Endodermal cell (in vitro differentiated cells): ENCODE measurements at regions not wholly inside any gene's neighbourhood (a gene's known extent, or its start where the extent isn't known, plus 50 kb on each side); places are given as distances from the start of the nearest gene placed in this dataset.

Experiments used
- DNase-seq: peaks from one replicate; pipeline ENCODE4 v3.0.0-alpha.2; 2017
- H3K27ac ChIP-seq: 2 replicates; pipeline ENCODE4 v1.5.1; 2013; ENCODE audit warnings: mild to moderate bottlenecking, low read depth, low read length, moderate library complexity
- H3K27me3 ChIP-seq: 2 replicates; pipeline ENCODE4 v1.6.1; 2013; ENCODE audit warnings: mild to moderate bottlenecking, low read length, moderate library complexity; ENCODE audit not compliant: insufficient read depth, control insufficient read depth, poor library complexity, severe bottlenecking
- H3K36me3 ChIP-seq: 2 replicates; pipeline ENCODE4 v1.7.0; 2013; ENCODE audit warnings: mild to moderate bottlenecking, low read length, moderate library complexity; ENCODE audit not compliant: control insufficient read depth, insufficient read depth
- H3K4me1 ChIP-seq: one replicate; pipeline ENCODE4 v1.7.0; 2013; ENCODE audit warnings: low read length; ENCODE audit not compliant: control insufficient read depth, insufficient read depth
- H3K4me3 ChIP-seq: 2 replicates; pipeline ENCODE4 v1.5.1; 2013; ENCODE audit warnings: mild to moderate bottlenecking, low read length, moderate library complexity
- H3K9ac ChIP-seq: 2 replicates; pipeline ENCODE4 v1.6.1; 2013; ENCODE audit warnings: mild to moderate bottlenecking, low read length, moderate library complexity; ENCODE audit not compliant: poor library complexity, severe bottlenecking; ENCODE audit errors: extremely low read depth
- H3K9me3 ChIP-seq: 2 replicates; pipeline ENCODE4 v1.6.1; 2013; ENCODE audit warnings: mild to moderate bottlenecking, low read length, moderate library complexity; ENCODE audit not compliant: control insufficient read depth
- H3K27ac Mint-ChIP-seq: 2 replicates; pipeline ENCODE4 v1.8.0; 2020; ENCODE audit warnings: mixed read lengths
- H3K27me3 Mint-ChIP-seq: 2 replicates; pipeline ENCODE4 v1.8.0; 2021; ENCODE audit warnings: mild to moderate bottlenecking, mixed read lengths; ENCODE audit not compliant: insufficient read depth
- H3K36me3 Mint-ChIP-seq: 2 replicates; pipeline ENCODE4 v1.8.0; 2020; ENCODE audit warnings: low read depth, mixed read lengths
- H3K4me1 Mint-ChIP-seq: 2 replicates; pipeline ENCODE4 v1.8.0; 2020; ENCODE audit warnings: mixed read lengths
- H3K4me3 Mint-ChIP-seq: 2 replicates; pipeline ENCODE4 v1.8.0; 2020; ENCODE audit warnings: mild to moderate bottlenecking, moderate library complexity, mixed read lengths
- H3K9me3 Mint-ChIP-seq: 2 replicates; pipeline ENCODE4 v1.8.0; 2020; ENCODE audit warnings: mild to moderate bottlenecking, mixed read lengths
- WGBS, 2 experiments: methylation state at CpG; one replicate each; pipeline versions ENCODE4 v1.1.5 to v1.1.7; 2013; ENCODE audit warnings: missing lambda C conversion rate in 2 of 2, mixed read lengths in 1 of 2; ENCODE audit not compliant: insufficient coverage in 1 of 2, insufficient read length in 1 of 2; 5-methylcytosine and 5-hydroxymethylcytosine counted together
- TF ChIP-seq, protein P1 (sequence below): fragments of 200-600 bp; sonication (generic); conservative IDR thresholded peaks from 2 replicates; pipeline ENCODE4 v1.5.0; 2021; ENCODE audit warnings: antibody characterized with exemption, mild to moderate bottlenecking

DNA sequence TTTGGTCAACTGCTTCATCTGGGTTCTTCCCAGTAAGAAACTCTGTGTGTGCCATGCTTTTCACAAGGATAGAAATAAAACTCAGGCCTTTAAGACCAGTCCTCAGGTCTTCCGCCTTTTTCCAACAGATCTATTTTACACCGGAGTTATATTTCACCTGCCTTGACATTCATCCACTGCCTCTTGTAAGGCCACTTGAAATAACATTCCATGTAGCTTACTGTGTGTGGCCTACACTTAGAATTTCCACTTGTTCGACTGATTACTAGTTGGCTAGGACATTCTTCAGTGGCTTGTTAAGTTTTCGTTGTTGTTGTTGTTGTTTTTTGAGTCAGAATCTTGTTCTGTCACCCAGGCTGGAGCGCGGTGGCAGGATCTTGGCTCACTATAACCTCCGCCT, 92.8 kb upstream of the UNC5C start:
- no peak for DNase-seq
- no peak overlapping the region for H3K4me3 ChIP-seq
- H3K9ac ChIP-seq: no peak overlapping the region
- no peak overlapping the region for H3K27ac Mint-ChIP-seq
- no peaks in the 10 kb centered on the region for H3K36me3 ChIP-seq
- no peaks in the 10 kb centered on the region for H3K4me1 ChIP-seq
- peaks cover 11% of the 10 kb centered on the region for H3K4me1 Mint-ChIP-seq
- no peaks in the 10 kb centered on the region for H3K9me3 ChIP-seq
- TF ChIP-seq, protein P1, sequence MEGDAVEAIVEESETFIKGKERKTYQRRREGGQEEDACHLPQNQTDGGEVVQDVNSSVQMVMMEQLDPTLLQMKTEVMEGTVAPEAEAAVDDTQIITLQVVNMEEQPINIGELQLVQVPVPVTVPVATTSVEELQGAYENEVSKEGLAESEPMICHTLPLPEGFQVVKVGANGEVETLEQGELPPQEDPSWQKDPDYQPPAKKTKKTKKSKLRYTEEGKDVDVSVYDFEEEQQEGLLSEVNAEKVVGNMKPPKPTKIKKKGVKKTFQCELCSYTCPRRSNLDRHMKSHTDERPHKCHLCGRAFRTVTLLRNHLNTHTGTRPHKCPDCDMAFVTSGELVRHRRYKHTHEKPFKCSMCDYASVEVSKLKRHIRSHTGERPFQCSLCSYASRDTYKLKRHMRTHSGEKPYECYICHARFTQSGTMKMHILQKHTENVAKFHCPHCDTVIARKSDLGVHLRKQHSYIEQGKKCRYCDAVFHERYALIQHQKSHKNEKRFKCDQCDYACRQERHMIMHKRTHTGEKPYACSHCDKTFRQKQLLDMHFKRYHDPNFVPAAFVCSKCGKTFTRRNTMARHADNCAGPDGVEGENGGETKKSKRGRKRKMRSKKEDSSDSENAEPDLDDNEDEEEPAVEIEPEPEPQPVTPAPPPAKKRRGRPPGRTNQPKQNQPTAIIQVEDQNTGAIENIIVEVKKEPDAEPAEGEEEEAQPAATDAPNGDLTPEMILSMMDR: no peak
- H3K27ac ChIP-seq: no peak overlapping the region
- WGBS, 2 experiments: 93 to 97% methylated on average over 4 to 7 of the region's 7 CpGs
- H3K27me3 Mint-ChIP-seq: no peaks in the 10 kb centered on the region
- no peak overlapping the region for H3K4me3 Mint-ChIP-seq
- no peaks in the 10 kb centered on the region for H3K27me3 ChIP-seq
- no peaks in the 10 kb centered on the region for H3K36me3 Mint-ChIP-seq
- H3K9me3 Mint-ChIP-seq: no peaks in the 10 kb centered on the region

DNA sequence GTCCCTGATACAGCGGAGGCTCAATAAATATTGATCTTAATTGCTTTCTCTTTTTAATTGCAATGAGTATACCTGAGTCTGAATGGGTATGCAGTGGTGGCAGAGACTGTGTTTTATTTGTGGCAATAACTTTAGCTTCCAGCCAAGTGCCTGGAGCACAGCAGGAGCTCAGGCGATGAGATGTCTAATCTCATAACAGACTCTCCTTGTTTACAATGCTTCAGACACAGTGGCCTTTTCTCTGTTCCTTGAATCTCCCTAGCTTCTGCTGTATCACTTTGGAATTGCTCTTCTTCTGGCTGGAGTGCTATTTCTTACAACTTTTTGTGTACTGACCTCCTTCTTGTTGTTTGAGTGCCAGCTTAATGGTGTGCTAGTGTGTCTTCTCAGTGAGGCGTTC, 91.5 kb upstream of the UNC5C start:
- Histone ChIP-seq H3K36me3 (no peaks in the 10 kb centered on the region), H3K9me3 (no peaks in the 10 kb centered on the region), H3K4me3 (no peak overlapping the region), H3K27ac (peak overlapping the region; percentile 24), H3K9ac (no peak overlapping the region), H3K4me1 (no peaks in the 10 kb centered on the region), H3K27me3 (no peaks in the 10 kb centered on the region)
- Mint-ChIP-seq H3K4me3 (no peak overlapping the region), H3K27ac (peak overlapping the region; percentile 18), H3K36me3 (no peaks in the 10 kb centered on the region), H3K9me3 (no peaks in the 10 kb centered on the region), H3K4me1 (peaks cover 11% of the 10 kb centered on the region), H3K27me3 (no peaks in the 10 kb centered on the region)
- TF ChIP-seq, protein P1: no peak
- 82 to 91% methylated on average over 2 to 3 of the region's 3 CpGs for WGBS, 2 experiments
- DNase-seq: no peak

DNA sequence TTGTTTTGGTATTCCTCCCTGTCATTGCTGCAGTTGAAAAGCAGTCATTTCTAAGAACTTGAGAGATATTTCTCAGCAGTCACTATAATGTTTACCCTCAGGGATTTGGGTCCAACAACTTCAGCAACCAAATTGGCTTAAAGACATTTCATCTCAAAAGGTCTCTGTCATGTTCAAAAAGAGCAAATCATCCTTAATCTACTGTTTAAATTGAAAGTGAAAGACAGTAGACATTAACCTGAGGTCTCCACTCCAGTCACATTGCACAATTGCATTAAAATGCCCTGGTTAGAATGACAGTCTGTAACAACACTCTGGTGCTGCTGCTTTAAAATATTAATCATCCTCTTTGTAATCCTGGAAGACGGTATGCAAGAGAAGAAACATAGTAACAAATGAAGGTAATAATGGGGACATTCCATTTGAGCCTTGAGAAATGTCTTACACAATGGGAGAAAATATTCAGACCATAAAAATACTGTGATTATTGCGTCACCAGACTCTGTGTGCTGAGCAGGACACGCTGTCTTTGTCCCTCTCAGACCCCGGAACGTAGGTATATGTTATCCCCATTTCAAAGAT, 90.2 kb upstream of the UNC5C start:
- Mint-ChIP-seq H3K4me3 (no peak overlapping the region), H3K27ac (no peak overlapping the region), H3K4me1 (peaks cover 11% of the 10 kb centered on the region), H3K27me3 (no peaks in the 10 kb centered on the region), H3K36me3 (no peaks in the 10 kb centered on the region), H3K9me3 (no peaks in the 10 kb centered on the region)
- H3K9me3 ChIP-seq: no peaks in the 10 kb centered on the region
- no peak overlapping the region for H3K9ac ChIP-seq
- no peaks in the 10 kb centered on the region for H3K4me1 ChIP-seq
- no peaks in the 10 kb centered on the region for H3K27me3 ChIP-seq
- H3K27ac ChIP-seq: no peak overlapping the region
- H3K4me3 ChIP-seq: no peak overlapping the region
- TF ChIP-seq, protein P1: no peak
- DNase-seq: no peak
- WGBS, 2 experiments: 96 to 100% methylated on average over 2 to 5 of the region's 5 CpGs
- no peaks in the 10 kb centered on the region for H3K36me3 ChIP-seq
